GM23338 (cell line): ENCODE measurements at regions not wholly inside any gene's neighbourhood (a gene's known extent, or its start where the extent isn't known, plus 50 kb on each side); places are given as distances from the start of the nearest gene placed in this dataset.

Experiments used
- CREB1 ChIP-seq: fragments of 250-450 bp; sonication (Bioruptor Pico); IDR thresholded peaks from 2 replicates; pipeline ENCODE4 v1.5.0; 2020; ENCODE audit warnings: low read depth, mild to moderate bottlenecking, moderate library complexity
- CTCF ChIP-seq, 2 experiments: fragments of 200-600 bp in 1 of 2; sonication (generic) in 1 of 2; conservative IDR thresholded peaks; 2 replicates each; pipeline versions ENCODE4 v1.5.1 to v1.6.1; 2016 to 2017; ENCODE audit warnings: antibody characterized with exemption in 2 of 2, low read depth in 2 of 2, mild to moderate bottlenecking in 2 of 2, moderate library complexity in 1 of 2
- ZNF114 ChIP-seq: fragments of 250-450 bp; sonication (Bioruptor Pico); IDR thresholded peaks from 2 replicates; pipeline ENCODE4 v1.5.0; 2020; ENCODE audit warnings: mild to moderate bottlenecking, moderate library complexity

DNA sequence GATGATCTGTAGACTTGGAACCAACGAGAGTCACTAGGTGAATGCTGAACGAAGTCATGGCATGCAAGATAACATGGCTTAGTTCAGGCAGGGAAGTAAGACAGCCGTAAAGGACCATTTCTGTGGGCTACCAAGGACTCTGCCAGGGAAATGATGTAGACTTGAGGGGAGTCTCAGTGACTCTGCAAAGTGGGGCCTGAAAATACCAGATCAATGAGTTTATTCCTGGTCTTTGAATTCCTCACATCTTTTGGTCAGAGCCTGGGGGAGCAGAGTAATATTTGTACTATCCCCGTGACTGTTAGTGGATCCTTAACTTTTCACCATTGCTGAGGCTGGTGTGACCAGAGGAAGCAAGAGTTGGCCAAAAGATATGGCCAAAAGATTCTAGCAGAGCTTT is 60.7 kb upstream of the INHBA start:
- TF ChIP-seq CTCF (conservative IDR thresholded peaks at IDR 0.05; ENCODE audit: low read depth in 2 of 2) (no peak), CREB1 (CRISPR knock-in tag) (no peak), ZNF114 (CRISPR knock-in tag) (no peak)
